Chondrocyte (in vitro differentiated cells): ENCODE measurements at regions not wholly inside any gene's neighbourhood (a gene's known extent, or its start where the extent isn't known, plus 50 kb on each side); places are given as distances from the start of the nearest gene placed in this dataset.

Experiments
- DNase-seq: peaks from one replicate; pipeline ENCODE4 v3.0.0; 2021; ENCODE audit warnings: mixed read lengths, low spot score
- H3K27ac Mint-ChIP-seq: one replicate; pipeline ENCODE4 v1.8.0; 2021; ENCODE audit warnings: mild to moderate bottlenecking, moderate library complexity, mixed read lengths; ENCODE audit not compliant: unreplicated experiment
- H3K27me3 Mint-ChIP-seq: 2 replicates; pipeline ENCODE4 v1.8.0; 2021; ENCODE audit warnings: low read depth, mixed read lengths
- H3K36me3 Mint-ChIP-seq: 2 replicates; pipeline ENCODE4 v1.8.0; 2021; ENCODE audit warnings: low read depth, mixed read lengths
- H3K4me1 Mint-ChIP-seq: 2 replicates; pipeline ENCODE4 v1.8.0; 2021; ENCODE audit warnings: low read depth, mild to moderate bottlenecking, mixed read lengths
- H3K4me3 Mint-ChIP-seq: one replicate; pipeline ENCODE4 v1.8.0; 2021; ENCODE audit warnings: mild to moderate bottlenecking, moderate library complexity, mixed read lengths; ENCODE audit not compliant: unreplicated experiment
- H3K9me3 Mint-ChIP-seq: 2 replicates; pipeline ENCODE4 v1.8.0; 2021; ENCODE audit warnings: low read depth, mixed read lengths
- CTCF ChIP-seq: fragments of 200-600 bp; sonication (generic); IDR thresholded peaks from 2 replicates; pipeline ENCODE4 v1.5.0; 2021; ENCODE audit warnings: antibody characterized with exemption, mild to moderate bottlenecking, moderate library complexity

GRCh38 chr4:17057035-17057434 lies 158.6 kb upstream of the LDB2 start:
- TF ChIP-seq CTCF, result no peak
- Mint-ChIP-seq H3K9me3 (no peaks in the 10 kb centered on the region), H3K4me1 (peaks cover 10% of the 10 kb centered on the region), H3K36me3 (no peaks in the 10 kb centered on the region), H3K4me3 (no peak overlapping the region), H3K27me3 (no peaks in the 10 kb centered on the region), H3K27ac (no peak overlapping the region)
- no peak for DNase-seq

- no peak for DNase-seq
- H3K36me3 Mint-ChIP-seq, result no peaks in the 10 kb centered on the region
- no peak overlapping the region for H3K4me3 Mint-ChIP-seq
- no peaks in the 10 kb centered on the region for H3K27me3 Mint-ChIP-seq
- peaks cover 10% of the 10 kb centered on the region for H3K4me1 Mint-ChIP-seq
- H3K27ac Mint-ChIP-seq, result no peak overlapping the region
- H3K9me3 Mint-ChIP-seq, result no peaks in the 10 kb centered on the region
- TF ChIP-seq CTCF, result no peak
Measured at GRCh38 chr4:17055788-17056187, 157.3 kb upstream of the LDB2 start.

GRCh38 chr4:17045866-17046265 lies 147.4 kb upstream of the LDB2 start:
- H3K27ac Mint-ChIP-seq, result no peak overlapping the region
- no peaks in the 10 kb centered on the region for H3K36me3 Mint-ChIP-seq
- no peak for DNase-seq
- H3K9me3 Mint-ChIP-seq, result peaks cover 11% of the 10 kb centered on the region
- no peak for TF ChIP-seq CTCF
- no peaks in the 10 kb centered on the region for H3K27me3 Mint-ChIP-seq
- H3K4me3 Mint-ChIP-seq, result no peak overlapping the region
- no peaks in the 10 kb centered on the region for H3K4me1 Mint-ChIP-seq

- peaks cover 5% of the 10 kb centered on the region for H3K9me3 Mint-ChIP-seq
- no peak for DNase-seq
- no peak overlapping the region for H3K27ac Mint-ChIP-seq
- H3K4me1 Mint-ChIP-seq, result no peaks in the 10 kb centered on the region
- H3K36me3 Mint-ChIP-seq, result no peaks in the 10 kb centered on the region
- H3K4me3 Mint-ChIP-seq, result no peak overlapping the region
- no peak for TF ChIP-seq CTCF
- no peaks in the 10 kb centered on the region for H3K27me3 Mint-ChIP-seq
Measured at GRCh38 chr4:17038510-17039176, 140.2 kb upstream of the LDB2 start.

- Mint-ChIP-seq H3K4me3 (no peak overlapping the region), H3K36me3 (peaks cover 1% of the 10 kb centered on the region), H3K27ac (no peak overlapping the region), H3K27me3 (no peaks in the 10 kb centered on the region), H3K4me1 (peaks cover 9% of the 10 kb centered on the region), H3K9me3 (peaks cover 5% of the 10 kb centered on the region)
- no peak for DNase-seq
- TF ChIP-seq CTCF, result no peak
Measured at GRCh38 chr4:17033768-17034181, 135.3 kb upstream of the LDB2 start.
